ENCODE measurements at regions not wholly inside any gene's neighbourhood (a gene's known extent, or its start where the extent isn't known, plus 50 kb on each side); places are given as distances from the start of the nearest gene placed in this dataset.

- Histone ChIP-seq H3K9me3 (no peaks in the 10 kb centered on the region), H3K36me3 (ENCODE audit: low read depth) (no peaks in the 10 kb centered on the region), H3K4me3 (no peak overlapping the region), H3K4me1 (ENCODE audit: low read depth) (peaks cover 4% of the 10 kb centered on the region)
- no peak for TF ChIP-seq CTCF (IDR thresholded peaks at IDR 0.05)
- intact Hi-C loops (cut with DNase I, micrococcal nuclease) = loop anchor here (10.0 kb wide), 2 partner anchors 1057 to 1267 kb away; no protein-coding TSS in a partner anchor
- no peak for ATAC-seq
- no peak for DNase-seq
These were observed 269.8 kb downstream of the CDC5L start for GRCh38 chr6:44657206-44657819.

- DNase-seq (no peak), ATAC-seq (no peak)
- no peak overlapping the region for H3K4me3 ChIP-seq
- TF ChIP-seq CTCF (IDR thresholded peaks at IDR 0.05) = no peak
- no peaks in the 10 kb centered on the region for H3K9me3 ChIP-seq
- peaks cover 4% of the 10 kb centered on the region for H3K4me1 ChIP-seq (ENCODE audit: low read depth)
- intact Hi-C loops (cut with DNase I, micrococcal nuclease) = loop anchor here (10.0 kb wide), 2 partner anchors 1056 to 1266 kb away; no protein-coding TSS in a partner anchor
- no peaks in the 10 kb centered on the region for H3K36me3 ChIP-seq (ENCODE audit: low read depth)
These were observed 271.1 kb downstream of the CDC5L start for GRCh38 chr6:44658571-44658970.

- no peak for DNase-seq
- H3K4me3 ChIP-seq = no peak overlapping the region
- no peak for ATAC-seq
- no peaks in the 10 kb centered on the region for H3K36me3 ChIP-seq (ENCODE audit: low read depth)
- H3K4me1 ChIP-seq (ENCODE audit: low read depth) = peaks cover 4% of the 10 kb centered on the region
- H3K9me3 ChIP-seq = no peaks in the 10 kb centered on the region
- TF ChIP-seq CTCF (IDR thresholded peaks at IDR 0.05) = no peak
- intact Hi-C loops (cut with DNase I, micrococcal nuclease) = loop anchor here (10.0 kb wide), 2 partner anchors 1055 to 1265 kb away; no protein-coding TSS in a partner anchor
These were observed 272.2 kb downstream of the CDC5L start for GRCh38 chr6:44659726-44660125.

DNA sequence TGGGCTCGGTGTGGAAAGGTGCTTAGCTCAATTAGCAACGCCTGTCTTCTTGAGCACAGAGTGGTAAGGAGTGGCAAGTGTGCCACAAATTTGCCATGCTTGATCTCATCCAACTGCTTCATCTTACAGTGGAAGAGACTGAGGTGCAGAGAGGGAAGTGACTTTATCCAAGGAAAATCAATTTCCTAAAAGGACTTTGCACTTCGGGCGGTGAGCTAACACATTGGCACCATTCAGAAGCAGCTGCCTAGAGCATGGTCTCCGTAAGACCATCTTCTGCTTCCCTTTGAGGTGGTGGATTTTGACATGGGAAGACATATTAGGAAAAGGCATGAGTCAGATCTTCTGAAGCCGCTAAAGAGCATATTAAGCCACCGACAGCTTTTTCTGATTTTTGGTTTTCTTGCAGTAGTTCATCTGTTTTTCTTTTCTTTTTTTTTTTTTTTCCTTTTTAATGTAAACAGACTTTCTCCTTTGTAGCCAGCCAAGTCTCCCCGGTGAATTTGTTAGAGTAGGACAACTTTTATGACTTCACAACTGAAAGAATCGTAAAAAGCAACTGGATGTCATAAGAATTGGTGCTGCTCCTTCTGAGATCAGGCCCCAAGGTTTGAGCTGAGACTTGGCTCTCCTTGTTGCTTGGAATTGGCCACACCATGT lies 273.2 kb downstream of the CDC5L start:
- Histone ChIP-seq H3K36me3 (ENCODE audit: low read depth) (no peaks in the 10 kb centered on the region), H3K9me3 (no peaks in the 10 kb centered on the region), H3K4me3 (no peak overlapping the region), H3K4me1 (ENCODE audit: low read depth) (no peaks in the 10 kb centered on the region)
- peak; percentile 57 for ATAC-seq
- intact Hi-C loops (cut with DNase I, micrococcal nuclease) = no loop called here
- TF ChIP-seq CTCF (IDR thresholded peaks at IDR 0.05) = no peak
- no peak for DNase-seq

- Histone ChIP-seq H3K9me3 (no peaks in the 10 kb centered on the region), H3K36me3 (ENCODE audit: low read depth) (no peaks in the 10 kb centered on the region), H3K4me3 (no peak overlapping the region), H3K4me1 (ENCODE audit: low read depth) (no peaks in the 10 kb centered on the region)
- DNase-seq (no peak), ATAC-seq (no peak)
- no peak for TF ChIP-seq CTCF (IDR thresholded peaks at IDR 0.05)
- intact Hi-C loops (cut with DNase I, micrococcal nuclease) = no loop called here
These were observed 273.9 kb downstream of the CDC5L start for GRCh38 chr6:44661221-44662008.

Data from mucosa of descending colon (tissue), 3 donors.